Hematopoietic multipotent progenitor cell treated with erythropoietin and hydrocortisone succinate and interleukin-3 and kit ligand, for 8 days (in vitro differentiated cells): ENCODE measurements at regions not wholly inside any gene's neighbourhood (a gene's known extent, or its start where the extent isn't known, plus 50 kb on each side); places are given as distances from the start of the nearest gene placed in this dataset.
A peak's percentile ranks its signal among the peaks of the same experiment; 100 is the strongest.

Experiments used
- DNase-seq: peaks from one replicate; pipeline ENCODE4 v3.0.0-alpha.2; 2015

DNA sequence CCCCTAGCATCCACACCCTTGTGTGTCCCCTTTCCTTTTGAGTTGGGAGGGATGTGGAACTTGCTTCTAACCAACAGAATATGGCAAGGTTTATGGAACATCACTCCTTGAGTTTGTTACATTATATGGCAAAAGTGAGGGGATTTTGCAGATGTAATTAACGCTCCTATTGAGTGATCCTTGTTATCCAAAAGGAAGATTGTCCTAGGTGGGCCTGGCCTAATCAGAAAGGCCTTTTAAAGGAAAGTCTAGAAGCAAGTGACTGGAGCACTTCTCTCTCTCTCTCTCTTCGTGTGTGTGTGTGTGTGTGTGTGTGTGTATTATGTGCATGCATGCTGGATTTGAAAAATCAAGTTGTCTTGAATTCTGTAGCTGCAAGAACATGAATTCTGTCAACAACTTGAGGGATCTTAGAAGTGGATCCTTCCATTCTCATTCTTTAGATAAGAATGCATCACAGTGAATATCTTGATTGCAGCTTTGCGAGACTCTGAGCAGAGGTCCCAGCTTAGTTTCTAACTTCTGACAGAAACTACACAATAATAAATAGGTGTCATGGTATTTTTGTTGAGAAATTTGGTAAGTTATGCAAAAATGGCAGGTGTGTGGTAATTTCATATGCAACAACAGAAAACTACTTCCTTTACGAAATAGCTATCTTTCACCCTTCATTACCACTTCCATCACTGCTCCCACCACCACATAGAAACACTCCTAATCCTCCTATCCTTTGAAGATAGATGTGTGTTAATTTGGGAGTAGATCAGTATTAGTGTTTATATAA is 360.9 kb upstream of the CBLB start:
- no peak for DNase-seq

DNA sequence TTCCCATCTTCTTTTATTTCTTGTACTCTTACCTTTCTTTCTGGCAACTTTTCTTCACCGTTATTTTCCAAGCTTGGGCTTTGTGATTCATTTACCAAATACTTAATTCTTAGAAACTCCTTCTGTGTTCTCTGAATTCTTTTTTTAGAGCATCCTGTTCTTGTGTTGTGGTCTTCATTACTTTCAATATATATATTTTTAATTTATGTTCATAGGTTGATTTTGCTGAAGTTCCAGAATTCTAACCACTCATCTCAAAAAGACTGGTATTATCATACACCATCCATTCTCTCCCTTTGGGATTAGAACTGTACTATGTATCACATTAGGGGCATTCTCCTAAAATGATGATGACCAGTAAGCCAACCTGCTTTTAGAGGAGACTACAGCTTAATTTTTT is 362.3 kb upstream of the CBLB start:
- no peak for DNase-seq

DNA sequence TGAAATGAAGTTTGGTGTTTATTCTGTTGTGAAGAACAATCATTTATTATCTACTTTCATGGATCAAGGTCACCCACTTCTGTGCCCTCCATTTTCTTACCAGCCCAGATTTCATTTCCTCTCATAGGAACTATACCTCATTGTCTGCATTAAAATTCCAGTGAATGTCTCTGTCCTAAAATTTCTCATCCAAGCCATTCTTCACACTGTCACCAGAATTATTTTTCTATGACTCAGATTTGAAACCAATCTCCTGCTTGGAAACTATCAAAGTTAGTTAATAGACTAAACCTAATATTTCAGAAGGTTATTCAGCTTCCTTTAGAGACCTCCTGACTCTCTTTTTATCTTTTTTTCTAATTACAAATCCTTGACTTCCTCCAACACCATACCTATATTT is 364.1 kb upstream of the CBLB start:
- no peak for DNase-seq

DNA sequence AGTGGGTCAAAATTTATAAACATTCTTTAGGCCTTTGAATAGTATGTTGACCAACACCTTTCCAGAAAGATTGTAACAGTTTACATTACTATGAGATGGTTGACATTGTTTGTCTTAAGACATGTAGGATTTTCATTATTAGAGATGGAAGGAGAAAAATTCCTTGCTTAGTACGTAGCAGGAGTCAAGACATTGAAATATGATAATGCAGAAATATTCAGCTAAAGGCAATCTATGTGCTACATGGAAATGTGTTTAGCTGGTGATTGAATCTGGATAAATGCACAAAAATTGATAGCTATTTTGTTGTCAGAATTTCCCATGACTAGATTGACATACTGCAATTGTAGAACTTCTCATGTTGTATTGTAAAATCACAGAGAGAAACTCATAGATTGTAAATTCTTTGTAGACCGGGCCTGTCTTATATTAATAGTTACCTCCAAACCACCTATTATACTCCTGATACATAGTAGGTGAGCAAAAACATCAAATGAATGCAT is 370.4 kb upstream of the CBLB start:
- no peak for DNase-seq

DNA sequence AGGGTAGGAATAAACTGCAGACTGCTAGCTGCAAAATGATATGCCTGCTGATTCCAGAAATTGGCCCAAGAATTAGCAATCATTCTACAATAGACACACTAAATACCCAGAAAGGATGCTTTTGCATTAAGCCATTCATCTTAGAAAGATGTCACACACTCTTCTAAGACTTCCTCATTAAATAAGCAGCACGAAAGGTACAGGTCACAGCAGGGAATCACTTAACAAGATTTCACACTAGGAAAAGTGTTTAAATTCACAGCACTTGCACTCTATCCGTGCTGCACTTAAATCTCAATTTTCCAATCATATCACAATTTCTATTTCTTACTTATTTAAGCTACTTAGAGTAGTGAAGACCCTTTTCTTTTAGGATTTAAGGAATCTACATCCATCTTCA is 372.8 kb upstream of the CBLB start:
- DNase-seq: no peak

DNA sequence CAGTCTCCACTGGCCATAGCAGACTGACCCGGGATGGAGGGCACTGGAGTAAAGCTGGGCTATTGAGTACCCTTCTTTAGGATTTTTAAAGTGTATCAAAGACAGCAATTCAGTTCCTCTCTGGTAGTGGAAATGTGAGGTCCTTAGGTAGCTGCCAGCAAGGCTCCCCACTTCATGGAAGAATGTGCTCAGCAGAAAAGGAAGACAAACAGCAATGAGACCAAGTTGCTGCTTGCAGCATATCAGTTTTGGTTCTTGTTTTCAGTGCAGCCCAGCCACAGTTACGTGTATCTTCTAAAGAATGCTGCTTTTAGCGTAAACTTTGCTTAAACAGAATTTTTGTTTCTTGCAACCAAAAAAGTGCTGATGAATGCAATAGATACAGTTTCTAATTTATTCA is 374.0 kb upstream of the CBLB start:
- DNase-seq: no peak

DNA sequence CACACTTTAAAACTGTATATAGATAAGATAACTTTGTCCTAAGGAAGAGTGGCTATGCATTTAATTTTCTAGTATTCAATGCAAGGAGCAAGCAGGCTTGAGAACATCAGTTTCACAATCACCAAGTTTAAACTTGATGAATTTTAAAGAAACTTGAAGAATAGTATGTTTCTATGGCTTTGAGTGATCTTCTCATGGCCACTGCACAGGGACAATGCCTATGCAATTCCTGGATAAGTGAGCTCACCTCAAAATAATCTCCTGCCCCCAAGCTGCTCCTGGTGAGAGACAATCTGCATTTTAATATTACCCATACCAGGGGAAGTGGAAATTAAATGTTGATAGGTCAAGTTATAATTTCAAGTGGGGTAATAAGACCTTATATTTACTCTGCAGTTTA is 376.6 kb upstream of the CBLB start:
- DNase-seq: no peak

DNA sequence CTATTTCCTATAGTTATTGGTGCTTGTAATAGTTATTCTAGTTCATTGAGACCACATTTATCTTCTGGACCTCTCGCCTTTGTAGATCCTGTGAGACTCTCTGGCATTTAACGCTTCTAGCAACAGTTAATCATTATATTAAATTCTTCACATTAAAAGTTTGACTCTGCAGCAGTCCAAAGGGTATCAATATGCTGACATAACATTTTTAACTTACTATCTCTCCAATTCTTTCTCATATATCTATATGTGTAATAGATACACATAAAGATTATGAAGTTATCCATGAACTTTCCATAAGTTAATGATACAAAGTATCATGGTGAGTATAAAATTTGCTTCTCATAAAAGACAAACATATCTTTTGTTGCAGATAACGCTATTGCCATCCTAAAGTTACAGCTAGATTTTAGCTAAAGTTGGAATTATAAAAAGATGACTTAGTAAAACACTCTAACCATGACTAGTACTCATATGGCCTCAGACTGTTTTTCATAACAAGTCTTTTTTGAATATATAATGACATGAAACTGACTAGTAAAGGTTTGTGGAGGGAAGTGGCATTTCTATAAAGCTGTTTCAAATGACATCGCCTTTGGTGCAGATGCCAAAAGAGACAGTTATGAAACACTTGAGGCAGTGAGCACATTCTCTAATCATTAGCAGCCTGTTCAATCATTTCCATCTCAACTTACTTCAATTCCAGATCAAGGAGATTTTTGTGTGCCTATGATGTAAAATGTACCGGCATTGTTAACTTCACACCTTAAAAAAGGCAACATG is 379.3 kb upstream of the CBLB start:
- no peak for DNase-seq

DNA sequence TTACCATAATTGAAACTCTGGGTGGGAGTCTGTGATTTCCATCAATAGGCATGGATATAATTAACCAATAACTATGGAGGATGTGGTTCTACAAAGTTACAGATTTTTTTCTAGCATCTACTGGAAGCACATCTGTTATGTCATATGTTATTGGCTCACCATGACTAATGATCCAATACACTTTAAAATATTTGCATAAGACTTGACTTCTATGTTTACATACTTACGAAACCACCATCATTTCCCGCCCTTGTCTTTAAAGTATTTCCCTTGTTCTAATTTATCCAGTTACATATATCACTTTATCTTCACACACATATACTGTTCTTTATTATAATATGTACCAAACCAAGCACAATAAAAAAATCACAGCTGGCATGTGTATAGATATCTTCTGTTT is 380.3 kb upstream of the CBLB start:
- no peak for DNase-seq

DNA sequence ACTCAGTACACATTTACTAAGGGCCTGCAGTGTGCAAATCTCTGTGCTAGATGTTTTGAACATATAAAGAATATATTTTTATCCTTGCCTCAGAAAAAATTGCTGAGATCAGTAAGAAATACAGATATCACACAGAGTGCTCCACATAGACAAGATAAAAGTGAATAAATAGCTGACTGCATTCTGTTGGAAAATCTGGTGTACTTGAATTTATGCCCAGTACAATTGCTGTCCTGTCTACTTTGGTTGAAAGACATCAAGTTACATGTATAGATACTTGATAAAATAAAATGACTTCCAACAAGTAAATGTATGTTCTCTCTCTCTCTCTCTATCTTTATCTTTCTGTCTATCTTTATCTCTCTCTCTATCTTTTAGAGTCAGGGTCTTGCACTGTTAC is 381.2 kb upstream of the CBLB start:
- no peak for DNase-seq

DNA sequence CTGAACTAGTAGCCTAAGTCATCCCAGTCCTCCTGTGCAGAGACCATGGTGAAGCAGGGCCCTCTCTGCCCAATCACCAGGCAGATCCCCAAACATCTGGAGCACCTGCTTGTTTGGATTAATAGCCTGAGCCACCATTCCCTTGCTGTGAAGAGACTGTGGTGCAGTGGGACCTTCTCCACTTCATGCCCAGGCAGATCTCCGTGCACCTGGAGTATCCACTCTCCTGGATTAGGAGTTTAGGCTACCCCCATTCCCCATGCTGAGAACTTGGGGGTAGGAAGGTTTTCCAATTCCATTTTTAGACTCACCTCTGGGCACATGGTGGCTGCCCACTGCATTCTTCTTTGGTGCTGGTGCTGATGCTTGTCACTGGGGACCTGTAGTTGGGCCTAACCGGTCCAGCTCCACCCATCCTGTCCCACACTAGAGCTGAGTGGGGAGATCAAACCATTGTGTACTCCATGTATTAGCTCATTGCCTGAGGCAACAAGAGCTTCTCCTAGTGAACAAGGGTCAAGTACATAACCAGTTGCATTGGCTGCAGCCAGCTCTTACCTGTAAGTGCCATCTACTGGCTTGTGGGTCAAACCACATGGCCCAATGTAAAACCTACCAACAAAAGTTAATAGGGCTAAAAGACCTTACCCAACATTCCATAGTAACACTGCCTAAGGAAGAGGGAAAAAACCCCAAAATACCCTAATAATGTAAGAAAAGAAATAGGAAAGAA is 382.5 kb upstream of the CBLB start:
- DNase-seq: peak; percentile 11

DNA sequence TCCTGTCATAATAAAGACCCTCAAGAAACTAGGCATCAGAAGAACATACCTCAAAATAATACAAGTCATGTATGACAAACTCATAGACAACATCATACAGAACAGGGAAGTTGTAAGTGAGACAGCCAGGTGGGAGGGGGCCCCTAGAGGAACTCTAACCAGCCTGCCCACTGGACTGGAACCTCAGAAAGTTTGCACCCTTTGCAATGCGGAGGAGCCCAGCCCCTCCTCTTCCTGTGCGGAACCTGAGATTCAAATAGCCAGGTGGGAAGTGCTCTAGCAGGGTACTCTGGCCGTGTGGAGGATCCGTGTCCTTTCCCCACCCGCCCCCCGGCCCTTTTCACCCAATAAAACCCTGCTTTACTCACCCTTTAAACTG is 387.0 kb upstream of the CBLB start:
- no peak for DNase-seq

DNA sequence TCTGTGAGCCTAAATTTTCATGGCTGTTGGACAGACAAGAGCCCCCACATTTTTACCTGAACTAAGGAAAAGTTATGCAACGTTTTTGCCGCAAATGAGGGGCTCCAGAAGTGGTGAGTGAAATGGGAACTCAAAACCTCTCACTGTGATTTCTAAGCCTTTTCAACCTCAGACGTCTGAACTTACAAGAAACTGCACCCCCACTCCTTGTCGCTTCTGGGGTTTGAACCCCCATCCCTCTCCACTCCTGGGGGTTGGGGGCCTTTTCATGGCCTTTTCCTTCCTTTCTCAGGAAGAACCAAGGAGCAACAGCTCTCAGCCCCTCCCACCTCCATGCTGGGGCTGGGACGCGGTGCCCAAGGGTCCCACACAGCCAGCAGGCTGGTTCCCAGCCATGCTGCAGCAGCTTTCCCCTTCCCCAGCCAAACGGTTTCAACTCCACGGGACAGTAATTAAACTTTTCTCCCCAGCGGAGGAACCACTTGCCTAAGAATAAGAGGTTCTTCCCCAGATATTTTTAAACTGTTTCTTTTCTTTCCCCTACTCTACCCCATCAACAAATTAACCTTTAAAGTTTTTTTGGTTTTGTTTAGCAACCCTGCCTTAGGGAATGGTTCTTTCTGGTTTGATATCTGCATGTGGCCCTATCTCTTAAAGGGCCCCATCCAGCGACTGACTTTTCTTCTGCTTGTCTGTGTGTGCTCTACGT is 387.6 kb upstream of the CBLB start:
- no peak for DNase-seq

DNA sequence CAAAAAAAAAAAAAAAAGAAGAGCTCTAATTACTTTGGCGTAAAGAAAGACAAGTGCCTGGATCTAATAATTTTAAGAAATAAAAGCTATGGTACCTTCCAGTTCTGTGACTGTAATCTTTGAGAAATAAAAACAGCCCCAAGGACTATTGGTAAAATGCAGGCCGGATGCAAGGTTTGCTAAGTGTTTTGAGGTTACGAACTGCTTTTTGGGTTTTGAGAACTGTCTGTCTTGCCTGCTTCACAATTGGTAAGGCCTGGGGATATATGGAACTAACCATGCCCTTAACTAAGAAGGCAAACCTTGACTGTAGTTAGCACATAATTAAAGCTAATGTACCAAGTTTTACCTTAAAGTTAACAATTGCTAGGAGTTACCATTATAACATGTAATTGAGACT is 388.4 kb upstream of the CBLB start:
- no peak for DNase-seq

DNA sequence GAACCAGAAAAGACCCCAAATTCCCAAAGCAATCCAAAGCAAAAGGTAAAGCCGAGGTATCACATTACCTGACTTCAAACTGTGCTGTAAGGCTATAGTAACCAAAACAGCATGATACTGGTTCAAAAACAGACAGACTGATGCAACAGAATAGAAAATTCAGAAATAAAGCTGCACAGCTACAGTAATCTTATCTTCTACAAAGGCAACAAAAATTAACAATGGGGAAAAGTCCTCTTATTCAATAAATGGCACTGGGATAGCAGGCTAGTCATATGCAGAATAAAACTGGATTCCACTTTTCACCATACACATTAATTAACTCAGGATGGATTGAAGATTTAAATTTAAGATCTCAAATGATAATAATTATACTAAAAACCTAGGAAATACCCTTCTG is 392.6 kb upstream of the CBLB start:
- no peak for DNase-seq

DNA sequence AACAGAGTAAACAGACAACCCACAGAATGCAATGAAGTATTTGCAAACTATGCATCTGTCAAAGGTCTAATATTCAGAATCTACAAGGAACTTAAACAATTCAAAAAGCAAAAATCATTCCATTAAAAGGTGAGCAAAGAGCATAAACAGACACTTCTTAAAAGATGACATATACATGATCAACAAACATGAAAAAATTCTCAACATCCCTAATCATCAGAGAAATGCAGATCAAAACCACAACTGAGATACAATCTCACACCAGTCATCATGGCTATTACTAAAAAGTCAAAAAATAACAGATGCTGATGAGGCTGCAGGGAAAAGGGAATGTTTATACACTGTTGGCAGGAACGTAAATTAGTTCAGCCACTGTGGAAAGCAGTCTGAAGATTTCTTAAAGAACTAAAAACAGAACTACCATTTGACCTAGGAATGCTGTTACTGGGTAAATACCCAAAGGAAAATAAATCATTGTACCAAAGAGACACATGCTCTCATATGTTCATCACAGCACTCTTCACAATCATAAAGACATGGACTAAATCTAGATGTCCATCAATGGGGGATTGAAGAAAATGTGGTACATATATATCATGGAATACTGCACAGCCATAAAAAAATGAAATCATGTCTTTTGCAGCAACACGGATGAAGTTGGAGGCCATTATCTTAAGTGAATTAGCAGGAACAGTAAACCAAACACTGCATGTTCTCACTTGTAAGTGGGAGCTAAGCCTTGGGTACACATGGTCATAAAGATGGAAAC is 393.3 kb upstream of the CBLB start:
- DNase-seq: no peak

DNA sequence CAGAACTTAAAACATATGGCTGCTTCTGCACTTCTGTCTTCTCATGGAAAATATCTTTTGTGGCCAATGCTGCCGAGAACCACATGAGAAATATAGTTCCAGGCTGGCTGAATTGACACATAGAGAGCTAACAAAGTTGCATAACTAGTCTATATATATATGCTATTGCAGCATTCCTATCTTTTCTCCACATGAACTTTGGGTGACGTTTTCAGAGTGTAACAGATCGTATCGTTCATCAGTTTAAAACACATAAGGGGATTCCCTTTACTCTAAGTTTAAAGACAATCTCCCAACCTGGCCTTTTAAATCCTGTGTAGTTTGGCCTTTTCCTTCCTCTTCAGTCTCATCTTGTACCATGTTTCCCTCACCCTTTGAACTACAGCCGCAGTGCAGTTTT is 394.2 kb upstream of the CBLB start:
- DNase-seq: no peak

DNA sequence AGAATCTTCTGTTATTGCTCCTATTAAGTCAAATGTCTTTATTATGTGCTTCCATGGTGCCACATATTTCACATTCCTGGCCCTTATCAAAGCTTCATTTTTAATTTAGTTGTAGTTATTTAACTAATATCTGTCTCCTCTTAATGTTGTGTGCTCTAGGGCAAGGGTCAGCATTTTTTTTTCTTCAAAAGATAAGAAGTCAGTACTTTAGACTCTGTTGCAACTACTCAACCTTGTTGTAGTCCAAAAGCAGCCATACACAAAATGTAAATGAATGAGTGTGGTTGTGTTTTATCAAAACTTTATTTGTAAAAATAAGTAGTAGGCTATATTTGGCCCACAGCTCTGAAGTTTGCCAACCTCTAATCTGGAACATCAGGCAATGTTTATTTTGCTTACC is 394.7 kb upstream of the CBLB start:
- DNase-seq: no peak

DNA sequence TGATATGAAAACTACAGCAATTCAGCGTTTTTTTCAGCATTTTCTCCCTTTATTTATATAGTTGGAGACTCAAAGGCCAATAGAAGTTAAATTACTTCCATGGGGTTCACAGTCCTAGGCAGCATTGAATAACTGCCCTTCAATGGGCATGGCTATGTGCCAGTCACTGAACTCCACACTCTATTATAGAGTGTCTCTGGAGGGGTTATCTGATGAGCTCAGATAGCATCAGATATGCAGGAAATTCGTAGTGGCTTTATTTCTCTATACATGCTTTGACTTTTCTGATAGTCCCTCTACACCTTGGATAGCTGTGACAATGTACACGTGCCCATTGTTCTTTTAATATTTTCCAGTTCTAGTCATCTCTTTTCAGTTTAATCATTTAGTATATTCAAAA is 396.9 kb upstream of the CBLB start:
- DNase-seq: no peak

DNA sequence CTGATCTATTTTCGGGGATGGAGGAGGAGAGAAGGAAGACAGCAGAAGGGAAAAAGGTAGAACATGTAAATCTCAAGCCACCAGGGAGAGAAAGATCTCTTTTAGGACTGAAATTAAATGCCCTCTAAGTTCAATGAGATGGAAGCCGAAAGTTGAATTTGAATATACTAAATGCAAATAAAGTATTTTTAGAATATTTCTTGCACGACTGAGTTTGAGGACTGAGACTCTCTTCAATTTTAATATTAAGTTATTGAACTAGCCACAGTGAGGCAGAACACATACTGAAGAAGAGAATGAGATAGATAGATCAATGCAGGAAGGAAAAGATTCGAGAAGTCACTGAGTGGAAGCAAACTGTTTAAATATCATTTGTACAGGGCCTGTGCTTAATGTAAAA is 399.9 kb upstream of the CBLB start:
- no peak for DNase-seq

DNA sequence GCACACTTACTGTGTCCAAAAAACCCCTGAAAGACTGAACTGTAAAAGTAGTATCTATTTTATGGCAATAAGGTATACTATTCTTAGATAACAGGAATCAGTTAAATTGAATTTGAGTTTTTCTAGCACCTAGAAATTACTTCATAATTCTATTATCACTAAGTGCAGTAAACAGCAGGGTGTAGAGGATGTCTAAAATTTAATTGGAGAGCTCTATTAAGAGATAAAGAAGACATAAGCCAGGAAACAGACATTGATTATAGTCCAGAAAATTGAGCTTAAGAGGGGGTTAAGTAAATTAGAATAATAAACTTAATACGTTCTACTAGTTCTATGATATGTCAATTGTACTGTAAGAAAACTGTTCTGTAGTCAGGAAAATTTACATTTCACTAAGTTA is 403.5 kb upstream of the CBLB start:
- DNase-seq: no peak

DNA sequence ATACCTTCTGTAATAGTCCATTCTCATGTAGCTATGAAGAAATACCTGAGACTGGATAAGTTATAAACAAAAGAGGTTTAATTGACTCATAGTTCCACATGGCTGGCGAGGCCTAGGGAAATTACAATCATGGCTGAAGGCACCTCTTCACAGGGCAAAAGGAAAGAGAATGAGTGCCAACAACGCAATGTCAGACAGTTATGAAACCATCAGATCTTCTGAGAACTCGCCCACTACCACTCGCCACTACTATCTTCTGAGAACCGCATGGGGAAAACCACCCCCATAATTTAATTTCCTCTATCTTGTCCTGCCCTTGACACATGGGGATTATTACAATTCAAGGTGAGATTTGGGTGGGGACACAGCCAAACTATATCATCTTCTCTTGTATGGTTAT is 406.8 kb upstream of the CBLB start:
- DNase-seq: no peak
